ENCODE measurements at regions not wholly inside any gene's neighbourhood (a gene's known extent, or its start where the extent isn't known, plus 50 kb on each side); places are given as distances from the start of the nearest gene placed in this dataset.

GRCh38 chr1:117694543-117694942 lies 88.7 kb downstream of the TENT5C start:
- TF ChIP-seq CTCF (IDR thresholded peaks at IDR 0.05) (no peak), TAF1 (IDR thresholded peaks at IDR 0.05; ENCODE audit: borderline replicate concordance, low read depth, low read length) (no peak), NRF1 (IDR thresholded peaks at IDR 0.05; ENCODE audit: low read depth, low read length) (no peak), TEAD4 (IDR thresholded peaks at IDR 0.05; ENCODE audit: borderline replicate concordance, insufficient read depth) (no peak)

Measured in SK-N-SH (cell line).